Large intestine (tissue), 3 donors: ENCODE measurements at regions not wholly inside any gene's neighbourhood (a gene's known extent, or its start where the extent isn't known, plus 50 kb on each side); places are given as distances from the start of the nearest gene placed in this dataset.
A peak's percentile ranks its signal among the peaks of the same experiment; 100 is the strongest.
"Not testable (repeated sequence)": the region's sequence is repeated elsewhere in the genome, so short reads cannot be mapped to it uniquely, and the experiment has no call there.

Experiments
- DNase-seq, 2 donors: peaks; one replicate each; pipeline versions ENCODE4 v3.0.0 to v3.0.0-alpha.2; 2013
- H3K27ac ChIP-seq: one replicate; pipeline ENCODE4 v1.5.1; 2013; ENCODE audit warnings: low read length
- H3K27me3 ChIP-seq: 2 replicates; pipeline ENCODE4 v1.6.1; 2013; ENCODE audit warnings: low read length; ENCODE audit not compliant: control insufficient read depth, insufficient read depth
- H3K36me3 ChIP-seq: 2 replicates; pipeline ENCODE4 v1.6.1; 2013; ENCODE audit warnings: low read length; ENCODE audit not compliant: control insufficient read depth, insufficient read depth
- H3K4me1 ChIP-seq: one replicate; pipeline ENCODE4 v1.6.1; 2013; ENCODE audit warnings: low read length; ENCODE audit not compliant: control insufficient read depth, insufficient read depth
- H3K4me3 ChIP-seq: one replicate; pipeline ENCODE4 v1.5.1; 2013; ENCODE audit warnings: low read length
- H3K9me3 ChIP-seq: one replicate; pipeline ENCODE4 v1.6.1; 2013; ENCODE audit warnings: mild to moderate bottlenecking, low read depth, low read length, moderate library complexity; ENCODE audit not compliant: control insufficient read depth
- WGBS: methylation state at CpG from one replicate; pipeline ENCODE4 v1.1.5; 2013; ENCODE audit warnings: low lambda C conversion rate; ENCODE audit not compliant: insufficient coverage; 5-methylcytosine and 5-hydroxymethylcytosine counted together

DNA sequence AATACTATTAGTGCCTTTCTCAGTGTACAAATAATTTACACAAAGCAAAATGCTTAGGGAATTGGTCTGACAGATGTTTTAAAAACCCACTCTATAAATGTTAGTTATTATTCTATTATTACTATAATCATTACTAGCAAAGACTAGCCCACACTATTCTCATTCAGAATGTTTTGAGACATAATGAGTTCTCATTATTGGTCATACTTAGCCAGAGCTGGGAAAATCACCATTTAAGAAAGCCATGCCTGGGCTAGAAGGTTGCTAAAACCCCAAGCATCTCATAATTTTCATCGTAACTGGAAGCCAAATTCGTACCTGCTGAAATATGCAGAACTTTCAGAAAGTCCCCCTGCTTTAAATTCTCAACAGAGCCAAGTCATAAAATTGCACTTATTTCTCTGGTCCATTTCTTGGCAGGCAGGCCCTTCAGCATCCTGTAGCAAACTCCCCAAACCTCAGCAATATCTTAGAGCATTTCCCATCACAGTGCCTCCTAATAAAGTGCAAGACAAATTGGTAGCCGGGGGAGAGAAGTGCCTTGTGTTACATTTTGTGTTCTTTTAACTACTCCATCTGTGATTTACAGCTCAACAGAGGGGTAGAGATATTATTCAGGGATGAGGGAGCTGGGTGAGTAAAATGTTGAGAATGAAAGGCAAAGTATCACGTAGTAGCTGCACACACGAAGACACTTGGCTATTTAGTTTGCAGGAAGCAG lies 79.8 kb upstream of the ADAMTS18 start:
- no peak overlapping the region for H3K4me3 ChIP-seq
- WGBS = 90% methylated on average over 2 of the region's 5 CpGs
- DNase-seq = no peak
- H3K9me3 ChIP-seq = no peaks in the 10 kb centered on the region
- H3K27ac ChIP-seq = no peak overlapping the region
- H3K4me1 ChIP-seq = no peaks in the 10 kb centered on the region
- H3K27me3 ChIP-seq = no peaks in the 10 kb centered on the region
- H3K36me3 ChIP-seq = no peaks in the 10 kb centered on the region

DNA sequence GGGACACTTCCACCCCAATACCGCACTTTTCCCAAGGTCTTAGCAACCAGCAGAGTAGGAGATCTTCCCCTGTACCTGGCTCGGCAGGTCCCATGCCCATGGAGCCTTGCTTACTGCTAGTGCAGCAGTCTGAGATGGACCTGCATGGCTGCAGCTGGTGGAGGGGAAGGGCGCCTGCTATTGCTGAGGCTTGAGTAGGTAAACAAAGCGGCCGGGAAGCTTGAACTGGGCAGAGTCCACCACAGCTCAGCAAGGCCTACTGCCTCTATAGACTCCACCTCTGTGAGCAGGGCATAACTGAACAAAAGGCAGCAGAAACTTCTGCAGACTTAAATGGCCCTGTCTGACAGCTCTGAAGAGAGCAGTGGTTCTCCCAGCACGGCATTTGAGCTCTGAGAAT lies 90.4 kb upstream of the ADAMTS18 start:
- H3K4me1 ChIP-seq, H3K4me3 ChIP-seq, H3K36me3 ChIP-seq, H3K9me3 ChIP-seq, H3K27me3 ChIP-seq, H3K27ac ChIP-seq: not testable (repeated sequence)
- no CpG with 5 or more reads among the region's 6 CpGs for WGBS
- DNase-seq = peak in 1 of 2 donors; percentile 5

GRCh38 chr16:77531752-77532151 lies 96.9 kb upstream of the ADAMTS18 start:
- no peak for DNase-seq
- H3K4me3 ChIP-seq = no peak overlapping the region
- H3K36me3 ChIP-seq = no peaks in the 10 kb centered on the region
- no peaks in the 10 kb centered on the region for H3K4me1 ChIP-seq
- H3K9me3 ChIP-seq = no peaks in the 10 kb centered on the region
- H3K27ac ChIP-seq = no peak overlapping the region
- no CpG with 5 or more reads among the region's 1 CpG for WGBS
- H3K27me3 ChIP-seq = no peaks in the 10 kb centered on the region

DNA sequence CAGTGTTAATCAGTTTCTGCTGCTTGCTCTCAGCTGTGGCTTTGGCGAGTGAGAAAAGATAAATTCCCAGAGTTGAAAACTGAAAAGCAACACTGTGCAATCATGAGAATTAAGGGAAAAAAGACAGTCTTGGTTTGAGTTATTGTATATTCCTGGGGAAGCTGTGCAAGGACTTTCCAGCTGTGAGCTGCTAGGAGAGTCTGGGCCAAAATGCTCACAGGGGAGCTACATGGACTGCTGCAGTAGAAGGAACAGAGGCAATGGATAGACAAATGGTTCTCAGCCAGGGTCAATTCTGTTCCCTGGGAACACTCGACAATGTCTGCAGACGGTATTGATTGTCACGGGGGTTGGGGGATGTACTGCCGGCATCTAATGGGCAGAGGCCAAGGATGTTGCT lies 102.0 kb upstream of the ADAMTS18 start:
- WGBS = 43% methylated on average over 1 of the region's 5 CpGs
- Histone ChIP-seq H3K27me3 (no peaks in the 10 kb centered on the region), H3K36me3 (no peaks in the 10 kb centered on the region), H3K27ac (no peak overlapping the region), H3K4me3 (no peak overlapping the region), H3K4me1 (no peaks in the 10 kb centered on the region), H3K9me3 (no peaks in the 10 kb centered on the region)
- DNase-seq = no peak

DNA sequence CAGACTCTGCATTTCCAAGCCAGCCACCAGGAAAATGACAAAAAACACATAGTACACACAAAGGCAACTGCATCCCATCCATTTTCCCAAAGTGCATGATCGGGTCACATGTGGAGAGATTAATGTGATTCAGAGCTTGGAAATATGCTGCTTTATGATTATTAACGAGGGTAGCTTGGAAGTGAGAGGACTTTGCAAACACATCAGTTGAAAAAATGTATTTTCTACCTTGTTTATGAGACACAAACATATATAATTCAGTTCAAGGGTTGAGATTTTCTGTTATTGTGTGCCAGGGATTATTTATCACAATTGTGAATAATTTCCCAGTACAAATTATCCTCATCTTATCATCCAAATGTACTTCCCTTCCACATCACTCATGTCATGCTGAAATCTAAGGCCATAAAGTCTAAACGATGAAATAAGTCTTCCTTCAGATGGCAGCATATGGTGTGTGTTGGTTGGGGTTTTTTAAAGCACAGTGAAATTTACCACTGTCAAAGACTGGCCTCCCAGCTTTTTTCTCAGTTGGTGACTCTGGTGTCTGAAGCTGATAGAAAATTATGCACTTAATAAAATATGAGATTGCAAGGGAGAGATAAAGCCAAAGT lies 104.7 kb upstream of the ADAMTS18 start:
- Histone ChIP-seq H3K27me3 (no peaks in the 10 kb centered on the region), H3K4me1 (no peaks in the 10 kb centered on the region), H3K36me3 (no peaks in the 10 kb centered on the region), H3K27ac (no peak overlapping the region), H3K9me3 (no peaks in the 10 kb centered on the region), H3K4me3 (no peak overlapping the region)
- no peak for DNase-seq
- WGBS = no CpG with 5 or more reads among the region's 3 CpGs

- Histone ChIP-seq H3K9me3 (no peaks in the 10 kb centered on the region), H3K27ac (no peak overlapping the region), H3K4me3 (no peak overlapping the region), H3K27me3 (no peaks in the 10 kb centered on the region), H3K36me3 (no peaks in the 10 kb centered on the region), H3K4me1 (no peaks in the 10 kb centered on the region)
- no peak for DNase-seq
- 60% methylated on average over 1 of the region's 2 CpGs for WGBS
Measured at GRCh38 chr16:77540646-77541045, 105.8 kb upstream of the ADAMTS18 start.

GRCh38 chr16:77541165-77541564 lies 106.3 kb upstream of the ADAMTS18 start:
- no peaks in the 10 kb centered on the region for H3K4me1 ChIP-seq
- no peak overlapping the region for H3K27ac ChIP-seq
- WGBS = no CpG with 5 or more reads among the region's 3 CpGs
- no peaks in the 10 kb centered on the region for H3K27me3 ChIP-seq
- H3K36me3 ChIP-seq = no peaks in the 10 kb centered on the region
- no peak for DNase-seq
- no peaks in the 10 kb centered on the region for H3K9me3 ChIP-seq
- H3K4me3 ChIP-seq = no peak overlapping the region

DNA sequence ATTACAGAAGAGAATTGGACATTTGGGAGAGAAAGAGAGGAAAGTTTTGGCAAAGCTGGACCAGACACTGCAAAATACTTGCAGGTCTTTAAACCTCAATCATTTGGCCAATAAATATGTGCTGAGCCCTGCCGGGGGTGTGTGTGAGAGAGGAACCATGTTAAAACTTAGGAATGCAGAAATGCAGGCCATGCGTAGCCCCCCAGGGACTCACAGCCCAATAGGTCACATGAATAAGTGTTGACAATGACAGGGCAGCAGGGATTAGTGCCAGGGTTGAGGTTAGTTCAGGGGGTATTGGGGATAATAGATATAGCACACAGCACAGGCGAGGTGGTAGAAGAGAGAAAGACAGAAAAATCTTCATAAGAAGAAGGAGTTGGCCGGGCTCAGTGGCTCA lies 113.3 kb upstream of the ADAMTS18 start:
- no peaks in the 10 kb centered on the region for H3K36me3 ChIP-seq
- H3K4me1 ChIP-seq = no peaks in the 10 kb centered on the region
- WGBS = 100% methylated on average over 1 of the region's 4 CpGs
- H3K27ac ChIP-seq = no peak overlapping the region
- no peak overlapping the region for H3K4me3 ChIP-seq
- no peak for DNase-seq
- no peaks in the 10 kb centered on the region for H3K9me3 ChIP-seq
- no peaks in the 10 kb centered on the region for H3K27me3 ChIP-seq

DNA sequence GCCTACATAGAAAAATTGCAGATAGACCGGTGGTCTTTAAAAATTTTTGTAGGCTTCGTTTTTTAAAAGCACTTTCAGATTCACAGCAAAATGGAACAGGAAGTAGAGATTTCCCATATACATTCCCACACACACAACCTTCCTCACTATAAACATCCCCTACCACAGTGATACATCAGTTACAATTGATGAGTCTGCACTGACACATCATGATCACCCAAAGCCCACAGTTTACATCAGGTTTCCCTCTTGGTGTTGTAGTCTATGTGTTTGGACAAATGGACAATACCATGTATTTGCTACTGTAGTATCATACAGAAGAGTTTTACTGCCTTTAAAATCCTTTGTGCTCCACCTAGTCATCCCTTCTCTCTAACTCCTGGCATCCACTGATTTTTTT lies 113.9 kb upstream of the ADAMTS18 start:
- no peaks in the 10 kb centered on the region for H3K27me3 ChIP-seq
- no peak overlapping the region for H3K27ac ChIP-seq
- H3K4me3 ChIP-seq = no peak overlapping the region
- H3K9me3 ChIP-seq = no peaks in the 10 kb centered on the region
- no peaks in the 10 kb centered on the region for H3K4me1 ChIP-seq
- no CpG with 5 or more reads among the region's 2 CpGs for WGBS
- H3K36me3 ChIP-seq = no peaks in the 10 kb centered on the region
- no peak for DNase-seq

GRCh38 chr16:77549876-77550275 lies 115.0 kb upstream of the ADAMTS18 start:
- no peak for DNase-seq
- no peaks in the 10 kb centered on the region for H3K9me3 ChIP-seq
- no CpG with 5 or more reads among the region's 7 CpGs for WGBS

DNA sequence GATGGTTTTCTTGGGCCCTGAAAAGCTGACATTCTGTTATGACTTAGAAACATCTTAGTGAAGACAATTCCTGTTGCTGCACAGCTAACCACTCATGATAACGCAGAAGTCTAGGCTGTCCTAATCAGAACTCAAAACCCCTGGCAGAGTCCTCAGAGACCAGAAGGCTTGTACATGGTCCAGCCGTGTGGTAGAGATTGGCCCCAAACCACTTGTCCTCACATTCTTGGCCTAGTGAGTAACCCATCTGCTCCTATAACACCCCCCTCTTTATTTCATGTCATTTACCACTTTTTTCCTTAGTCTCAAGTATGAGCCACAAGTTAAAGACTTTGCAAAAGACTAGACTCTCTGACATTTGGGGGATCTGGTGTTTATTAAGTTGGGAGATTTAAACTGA lies 116.5 kb upstream of the ADAMTS18 start:
- Histone ChIP-seq H3K4me1 (no peaks in the 10 kb centered on the region), H3K9me3 (no peaks in the 10 kb centered on the region), H3K4me3 (no peak overlapping the region), H3K27ac (no peak overlapping the region), H3K27me3 (no peaks in the 10 kb centered on the region), H3K36me3 (no peaks in the 10 kb centered on the region)
- WGBS = no CpG with 5 or more reads among the region's 2 CpGs
- DNase-seq = no peak

More at GRCh38 chr16:77549876-77550275, 115.0 kb upstream of the ADAMTS18 start:
- no peak overlapping the region for H3K4me3 ChIP-seq
- H3K36me3 ChIP-seq = no peaks in the 10 kb centered on the region
- H3K27ac ChIP-seq = no peak overlapping the region
- H3K27me3 ChIP-seq = no peaks in the 10 kb centered on the region
- H3K4me1 ChIP-seq = no peaks in the 10 kb centered on the region
